HCT116 (cell line): ENCODE measurements at regions not wholly inside any gene's neighbourhood (a gene's known extent, or its start where the extent isn't known, plus 50 kb on each side); places are given as distances from the start of the nearest gene placed in this dataset.

ENCODE experiments used
- ATAC-seq: fragments of 200-7000 bp; cut with Tn5 transposase; 2 replicates; pipeline ENCODE4 v1.9.1; 2020; ENCODE audit warnings: mild to moderate bottlenecking, moderate library complexity
- BruUV-seq: library from RNA; stranded (reverse); fragments of 400-500 nt; replicated peaks from 2 replicates; lab custom pipeline; 2021; lab: Mats Ljungman, UMichigan
- CTCF ChIA-PET: fragments of 300-600 bp; sonication (Branson Sonifier 250); formaldehyde crosslinking; loops from one replicate; lab custom pipeline; 2021; ENCODE audit warnings: antibody characterized with exemption; lab: Charles Lee
- POLR2A ChIA-PET: fragments of 300-600, 350-600 bp; sonication (Branson Sonifier 250); formaldehyde crosslinking; loops from one replicate; lab custom pipeline; 2021; ENCODE audit warnings: antibody characterized with exemption; lab: Charles Lee
- RAD21 ChIA-PET, 2 experiments: fragments of 300-600 bp; sonication (Branson Sonifier 250); formaldehyde crosslinking; loops; one replicate each; lab custom pipeline; 2023; ENCODE audit warnings: low total read pairs in 2 of 2; ENCODE audit not compliant: uncharacterized antibody in 2 of 2, unreplicated experiment in 2 of 2, low non-redundant PET in 1 of 2; lab: Charles Lee
- DNase-seq: peaks from one replicate; pipeline ENCODE4 v3.0.0-alpha.2; 2010; ENCODE audit warnings: low read depth, low spot score
- H2AFZ ChIP-seq: fragments of 200-600 bp; shearing (Covaris generic), sonication (generic); 2 replicates; pipeline ENCODE4 v1.6.1; 2017; ENCODE audit warnings: low read depth, mixed run types, mixed read lengths, antibody characterized with exemption, low read length; ENCODE audit not compliant: poor library complexity, severe bottlenecking
- H3K27ac ChIP-seq: 2 replicates; pipeline ENCODE4 v1.5.1; 2012; ENCODE audit warnings: low read depth, low read length
- H3K27me3 ChIP-seq: fragments of 200-600 bp; sonication (generic); 2 replicates; pipeline ENCODE4 v1.6.1; 2016; ENCODE audit warnings: mixed run types, low read length, mixed read lengths; ENCODE audit not compliant: insufficient read depth
- H3K36me3 ChIP-seq, 2 experiments: fragments of 200-500 bp in 1 of 2; fragments of 200-600 bp in 1 of 2; sonication (Bioruptor generic) in 1 of 2; sonication (generic) in 1 of 2; 2 replicates each; pipeline versions ENCODE4 v1.5.1 to v1.6.1; 2014 to 2016; ENCODE audit warnings: low read length in 2 of 2, inconsistent platforms in 1 of 2, mixed read lengths in 1 of 2, mixed run types in 1 of 2; ENCODE audit not compliant: insufficient read depth in 2 of 2, control insufficient read depth in 1 of 2
- H3K4me1 ChIP-seq, 2 experiments: fragments of 200-600 bp in 1 of 2; sonication (generic) in 1 of 2; 2 replicates each; pipeline versions ENCODE4 v1.5.1 to v1.6.1; 2012 to 2017; ENCODE audit warnings: low read length in 2 of 2, inconsistent platforms in 1 of 2, mild to moderate bottlenecking in 1 of 2, mixed read lengths in 1 of 2, mixed run types in 1 of 2, moderate library complexity in 1 of 2; ENCODE audit not compliant: insufficient read depth in 2 of 2, control insufficient read depth in 1 of 2
- H3K4me2 ChIP-seq: fragments of 200-600 bp; sonication (generic); 2 replicates; pipeline ENCODE4 v1.6.1; 2017; ENCODE audit warnings: mixed run types, low read length, mixed read lengths
- H3K4me3 ChIP-seq, 2 experiments: fragments of 200-600 bp in 1 of 2; sonication (generic) in 1 of 2; replicated peaks in 1 of 2; 2 replicates each; pipeline ENCODE4 v1.5.1; 2011 to 2016; ENCODE audit warnings: low read length in 2 of 2, control low read depth in 1 of 2, low read depth in 1 of 2, mild to moderate bottlenecking in 1 of 2, mixed read lengths in 1 of 2, mixed run types in 1 of 2
- H3K79me2 ChIP-seq: fragments of 200-600 bp; sonication (generic); 2 replicates; pipeline ENCODE4 v1.6.1; 2017; ENCODE audit warnings: mild to moderate bottlenecking, mixed run types, low read length, moderate library complexity, mixed read lengths; ENCODE audit not compliant: insufficient read depth
- H3K9ac ChIP-seq: fragments of 200-600 bp; sonication (generic); 2 replicates; pipeline ENCODE4 v1.6.1; 2016; ENCODE audit warnings: low read length, mixed read lengths
- H3K9me2 ChIP-seq: fragments of 200-600 bp; sonication (generic), shearing (Covaris generic); 2 replicates; pipeline ENCODE4 v1.6.1; 2017; ENCODE audit warnings: mixed run types, mild to moderate bottlenecking, moderate library complexity; ENCODE audit not compliant: insufficient read depth
- H3K9me3 ChIP-seq, 2 experiments: fragments of 200-500 bp in 1 of 2; fragments of 200-600 bp in 1 of 2; sonication (Bioruptor generic) in 1 of 2; sonication (generic) in 1 of 2; 2 replicates each; pipeline ENCODE4 v1.6.1; 2014 to 2017; ENCODE audit warnings: low read length in 2 of 2, mixed read lengths in 2 of 2, inconsistent platforms in 1 of 2, low read depth in 1 of 2, mild to moderate bottlenecking in 1 of 2, mixed run types in 1 of 2, moderate library complexity in 1 of 2; ENCODE audit not compliant: control insufficient read depth in 1 of 2, insufficient read depth in 1 of 2
- H4K20me1 ChIP-seq: fragments of 200-600 bp; sonication (generic), shearing (Covaris generic); 2 replicates; pipeline ENCODE4 v1.6.1; 2017; ENCODE audit warnings: mixed run types, mild to moderate bottlenecking, moderate library complexity; ENCODE audit not compliant: insufficient read depth
- CBX3 ChIP-seq: IDR thresholded peaks from 2 replicates; pipeline ENCODE4 v1.6.1; 2012; ENCODE audit warnings: low read depth
- ELF1 ChIP-seq: IDR thresholded peaks from 2 replicates; pipeline ENCODE4 v1.6.1; 2012; ENCODE audit warnings: low read depth, borderline replicate concordance
- EZH2 ChIP-seq: fragments of 200-600 bp; sonication (generic); IDR thresholded peaks from 2 replicates; pipeline ENCODE4 v1.6.1; 2017; ENCODE audit warnings: antibody characterized with exemption, mixed run types
- FOSL1 ChIP-seq: IDR thresholded peaks from 2 replicates; pipeline ENCODE4 v1.6.1; 2012; ENCODE audit warnings: low read depth
- JUND ChIP-seq: IDR thresholded peaks from 2 replicates; pipeline ENCODE4 v1.6.1; 2012
- POLR2AphosphoS5 ChIP-seq: IDR thresholded peaks from 2 replicates; pipeline ENCODE4 v1.6.1; 2011; ENCODE audit warnings: mild to moderate bottlenecking, low read depth, low read length, moderate library complexity
- TCF7L2 ChIP-seq: IDR thresholded peaks from 2 replicates; pipeline ENCODE4 v1.7.0; 2011; ENCODE audit warnings: borderline replicate concordance, inconsistent platforms; ENCODE audit not compliant: insufficient read depth, insufficient read length; ENCODE audit errors: extremely low read depth
- intact Hi-C: fragments of 100-400 bp; cut with micrococcal nuclease; formaldehyde crosslinking; loops from 2 replicates; pipeline ENCODE4 v1.10.0; 2022
- TF ChIP-seq, protein P1 (sequence below): IDR thresholded peaks from 2 replicates; pipeline ENCODE4 v1.6.1; 2012; ENCODE audit warnings: low read depth
- TF ChIP-seq, protein P2 (sequence below): IDR thresholded peaks from 2 replicates; pipeline ENCODE4 v1.6.1; 2012

- no peak overlapping the region for H3K4me2 ChIP-seq
- H3K9ac ChIP-seq: no peak overlapping the region
- ATAC-seq (no peak), DNase-seq (no peak)
- ChIA-PET CTCF (no interaction called here), RAD21 (no interaction called here), POLR2A (no interaction called here)
- H4K20me1 ChIP-seq: no peaks in the 10 kb centered on the region
- H3K9me2 ChIP-seq: no peaks in the 10 kb centered on the region
- no peaks in the 10 kb centered on the region for H3K36me3 ChIP-seq
- no peak overlapping the region for H3K27ac ChIP-seq
- no peaks in the 10 kb centered on the region for H3K9me3 ChIP-seq
- H3K79me2 ChIP-seq: no peaks in the 10 kb centered on the region
- intact Hi-C loops: no loop called here
- no TSS peak for BruUV-seq
- no peaks in the 10 kb centered on the region for H3K4me1 ChIP-seq
- H3K27me3 ChIP-seq: peaks cover 8% of the 10 kb centered on the region; the same call in 1 of the 2 replicates
- H2AFZ ChIP-seq: no peak overlapping the region
- TF ChIP-seq POLR2AphosphoS5 (no peak), TCF7L2 (no peak), CBX3 (no peak), EZH2 (no peak)
- no peak overlapping the region for H3K4me3 ChIP-seq
Measured at GRCh38 chr16:55192734-55193133, 131.3 kb upstream of the IRX6 start.

DNA sequence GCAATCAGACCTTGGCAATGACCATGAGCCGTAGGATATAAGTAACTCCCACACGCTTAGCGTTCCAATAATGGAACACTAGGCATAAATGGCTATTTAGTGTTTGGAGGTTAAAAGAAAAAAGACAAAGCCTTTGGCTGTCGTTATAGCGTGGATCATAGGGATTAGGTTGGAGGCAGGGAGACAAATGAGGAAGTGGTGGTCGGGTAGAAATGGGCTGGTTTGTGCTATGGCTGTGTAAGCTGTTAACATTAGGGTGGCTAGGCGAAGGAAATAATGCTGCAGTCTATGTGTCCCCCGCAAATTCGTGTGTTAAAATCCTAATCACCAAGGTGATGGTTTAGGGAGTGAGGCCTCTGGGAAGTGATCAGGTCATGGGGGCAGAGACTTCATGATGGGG, 120.4 kb upstream of the IRX6 start:
- CTCF ChIA-PET: no interaction called here
- no peaks in the 10 kb centered on the region for H3K4me1 ChIP-seq
- no TSS peak for BruUV-seq
- H3K36me3 ChIP-seq: no peaks in the 10 kb centered on the region
- RAD21 ChIA-PET: no interaction called here
- TF ChIP-seq TCF7L2: no peak
- TF ChIP-seq JUND: no peak
- TF ChIP-seq FOSL1: no peak
- TF ChIP-seq, protein P1, sequence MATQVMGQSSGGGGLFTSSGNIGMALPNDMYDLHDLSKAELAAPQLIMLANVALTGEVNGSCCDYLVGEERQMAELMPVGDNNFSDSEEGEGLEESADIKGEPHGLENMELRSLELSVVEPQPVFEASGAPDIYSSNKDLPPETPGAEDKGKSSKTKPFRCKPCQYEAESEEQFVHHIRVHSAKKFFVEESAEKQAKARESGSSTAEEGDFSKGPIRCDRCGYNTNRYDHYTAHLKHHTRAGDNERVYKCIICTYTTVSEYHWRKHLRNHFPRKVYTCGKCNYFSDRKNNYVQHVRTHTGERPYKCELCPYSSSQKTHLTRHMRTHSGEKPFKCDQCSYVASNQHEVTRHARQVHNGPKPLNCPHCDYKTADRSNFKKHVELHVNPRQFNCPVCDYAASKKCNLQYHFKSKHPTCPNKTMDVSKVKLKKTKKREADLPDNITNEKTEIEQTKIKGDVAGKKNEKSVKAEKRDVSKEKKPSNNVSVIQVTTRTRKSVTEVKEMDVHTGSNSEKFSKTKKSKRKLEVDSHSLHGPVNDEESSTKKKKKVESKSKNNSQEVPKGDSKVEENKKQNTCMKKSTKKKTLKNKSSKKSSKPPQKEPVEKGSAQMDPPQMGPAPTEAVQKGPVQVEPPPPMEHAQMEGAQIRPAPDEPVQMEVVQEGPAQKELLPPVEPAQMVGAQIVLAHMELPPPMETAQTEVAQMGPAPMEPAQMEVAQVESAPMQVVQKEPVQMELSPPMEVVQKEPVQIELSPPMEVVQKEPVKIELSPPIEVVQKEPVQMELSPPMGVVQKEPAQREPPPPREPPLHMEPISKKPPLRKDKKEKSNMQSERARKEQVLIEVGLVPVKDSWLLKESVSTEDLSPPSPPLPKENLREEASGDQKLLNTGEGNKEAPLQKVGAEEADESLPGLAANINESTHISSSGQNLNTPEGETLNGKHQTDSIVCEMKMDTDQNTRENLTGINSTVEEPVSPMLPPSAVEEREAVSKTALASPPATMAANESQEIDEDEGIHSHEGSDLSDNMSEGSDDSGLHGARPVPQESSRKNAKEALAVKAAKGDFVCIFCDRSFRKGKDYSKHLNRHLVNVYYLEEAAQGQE: no peak
- TF ChIP-seq ELF1: no peak
- TF ChIP-seq, protein P2, sequence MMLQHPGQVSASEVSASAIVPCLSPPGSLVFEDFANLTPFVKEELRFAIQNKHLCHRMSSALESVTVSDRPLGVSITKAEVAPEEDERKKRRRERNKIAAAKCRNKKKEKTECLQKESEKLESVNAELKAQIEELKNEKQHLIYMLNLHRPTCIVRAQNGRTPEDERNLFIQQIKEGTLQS: no peak
- no peak overlapping the region for H3K9ac ChIP-seq
- no peak overlapping the region for H3K4me3 ChIP-seq
- no peaks in the 10 kb centered on the region for H3K79me2 ChIP-seq
- POLR2A ChIA-PET: no interaction called here
- ATAC-seq (no peak), DNase-seq (no peak)
- intact Hi-C loops: no loop called here
- no peak overlapping the region for H2AFZ ChIP-seq
- H3K4me2 ChIP-seq: no peak overlapping the region
- H3K27me3 ChIP-seq: peaks cover 10% of the 10 kb centered on the region; the same call in 1 of the 2 replicates
- H3K9me3 ChIP-seq: 0 out of 4 replicates have a peak, but pooled peaks cover 0 to 1% of the 10 kb centered on the region in 2 experiments
- no peaks in the 10 kb centered on the region for H4K20me1 ChIP-seq
- H3K9me2 ChIP-seq: no peaks in the 10 kb centered on the region
- no peak overlapping the region for H3K27ac ChIP-seq
